Activated CD8-positive, alpha-beta memory T cell treated with anti-CD3 and anti-CD28 coated beads for 36 hours (primary cell): ENCODE measurements at regions not wholly inside any gene's neighbourhood (a gene's known extent, or its start where the extent isn't known, plus 50 kb on each side); places are given as distances from the start of the nearest gene placed in this dataset.
"Not testable (repeated sequence)": the region's sequence is repeated elsewhere in the genome, so short reads cannot be mapped to it uniquely, and the experiment has no call there.

Experiments used
- CTCF ChIA-PET: fragments of 350-600 bp; sonication (Branson Sonifier 250); formaldehyde crosslinking; loops from one replicate; lab custom pipeline; 2021; ENCODE audit warnings: antibody characterized with exemption; lab: Charles Lee
- POLR2A ChIA-PET: fragments of 350-600 bp; sonication (Branson Sonifier 250); formaldehyde crosslinking; loops from one replicate; lab custom pipeline; 2021; ENCODE audit warnings: antibody characterized with exemption; lab: Charles Lee

- POLR2A ChIA-PET: no interaction called here
- CTCF ChIA-PET: interaction anchor here (0.6 kb wide), 1 partner anchor 11 kb away, joined by 3 read pairs; no protein-coding TSS in a partner anchor
Measured at GRCh38 chr18:1575084-1575483, 670.4 kb downstream of the ADCYAP1 start.

- ChIA-PET POLR2A (no interaction called here), CTCF (no interaction called here)
Measured at GRCh38 chr18:1578505-1578904, 673.8 kb downstream of the ADCYAP1 start.

GRCh38 chr18:1581581-1581980 lies 676.9 kb downstream of the ADCYAP1 start:
- POLR2A ChIA-PET: no interaction called here
- CTCF ChIA-PET: no interaction called here

GRCh38 chr18:1585881-1586488 lies 681.3 kb downstream of the ADCYAP1 start:
- ChIA-PET CTCF (interaction anchor here (1.0 kb wide), 1 partner anchor 11 kb away, joined by 3 read pairs; no protein-coding TSS in a partner anchor), POLR2A (no interaction called here)

DNA sequence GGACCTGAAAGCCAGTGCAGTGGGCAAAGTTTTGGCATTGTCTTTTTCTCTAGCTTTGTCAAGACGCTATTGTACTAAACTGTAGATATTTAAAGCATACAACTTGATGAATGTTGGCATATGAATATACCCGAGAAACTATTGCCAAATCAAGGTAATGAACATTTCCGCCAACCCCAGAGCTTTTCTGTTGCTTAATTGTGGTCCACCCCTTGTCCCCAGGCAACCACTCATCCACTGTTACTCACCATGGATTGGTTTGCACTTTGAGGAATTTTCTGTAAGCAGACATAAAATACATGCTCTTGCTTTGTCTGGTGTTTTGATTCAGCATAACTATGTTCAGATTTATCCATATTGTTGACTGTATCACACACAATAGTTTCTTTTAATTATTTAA lies 688.4 kb downstream of the ADCYAP1 start:
- ChIA-PET POLR2A (no interaction called here), CTCF (no interaction called here)

GRCh38 chr18:1595195-1595594 lies 690.5 kb downstream of the ADCYAP1 start:
- CTCF ChIA-PET: no interaction called here

GRCh38 chr18:1599196-1599595 lies 694.5 kb downstream of the ADCYAP1 start:
- ChIA-PET CTCF (no interaction called here), POLR2A (no interaction called here)

More at GRCh38 chr18:1595195-1595594, 690.5 kb downstream of the ADCYAP1 start:
- POLR2A ChIA-PET: no interaction called here

DNA sequence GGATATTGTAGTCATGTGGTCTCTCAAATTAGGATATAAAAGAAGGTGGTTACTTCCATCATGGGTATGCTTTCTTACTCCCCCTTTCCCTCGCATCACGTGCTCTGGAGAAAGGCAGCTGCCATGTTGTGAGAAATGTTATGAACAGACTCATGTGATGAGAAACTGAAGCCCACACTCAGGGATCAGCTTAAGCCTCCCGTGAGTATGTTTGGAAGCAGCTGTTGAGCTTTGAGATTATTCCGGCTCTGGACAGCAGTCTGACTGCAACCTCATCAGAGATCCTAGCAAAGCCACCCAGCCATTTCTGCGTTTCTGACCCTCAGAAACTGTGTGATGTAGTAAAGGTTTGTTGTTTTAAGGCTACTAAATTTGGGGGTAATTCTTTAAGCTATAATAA lies 700.1 kb downstream of the ADCYAP1 start:
- CTCF ChIA-PET: no interaction called here
- POLR2A ChIA-PET: no interaction called here

- ChIA-PET CTCF (no interaction called here), POLR2A (no interaction called here)
Measured at GRCh38 chr18:1618364-1618763, 713.7 kb downstream of the ADCYAP1 start.

DNA sequence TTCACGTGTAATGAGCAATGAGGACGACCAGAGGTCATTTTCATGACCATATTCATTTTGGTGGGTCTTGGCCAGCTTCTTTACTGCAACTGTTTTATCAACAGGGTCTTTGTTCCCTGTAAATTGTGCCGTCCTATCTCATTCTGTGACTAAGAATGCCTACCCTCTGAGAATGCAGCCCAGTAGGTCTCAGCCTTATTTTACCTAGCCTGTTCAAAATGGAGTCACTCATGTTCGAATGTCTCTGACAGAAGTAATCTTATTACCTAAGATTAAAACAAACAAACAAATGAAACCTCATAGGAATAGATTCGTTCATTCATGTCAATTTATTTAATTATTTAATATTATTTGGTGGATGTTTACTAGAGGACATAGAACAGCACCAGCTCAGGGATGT lies 714.8 kb downstream of the ADCYAP1 start:
- ChIA-PET CTCF (no interaction called here), POLR2A (no interaction called here)

GRCh38 chr18:1624612-1625011 lies 719.9 kb downstream of the ADCYAP1 start:
- POLR2A ChIA-PET: no interaction called here
- CTCF ChIA-PET: no interaction called here

- CTCF ChIA-PET: no interaction called here
- POLR2A ChIA-PET: no interaction called here
Measured at GRCh38 chr18:1627494-1627893, 722.8 kb downstream of the ADCYAP1 start.

- ChIA-PET POLR2A (no interaction called here), CTCF (no interaction called here)
Measured at GRCh38 chr18:1648712-1649111, 744.0 kb downstream of the ADCYAP1 start.

GRCh38 chr18:1652018-1652417 lies 747.3 kb downstream of the ADCYAP1 start:
- ChIA-PET CTCF (no interaction called here), POLR2A (no interaction called here)

DNA sequence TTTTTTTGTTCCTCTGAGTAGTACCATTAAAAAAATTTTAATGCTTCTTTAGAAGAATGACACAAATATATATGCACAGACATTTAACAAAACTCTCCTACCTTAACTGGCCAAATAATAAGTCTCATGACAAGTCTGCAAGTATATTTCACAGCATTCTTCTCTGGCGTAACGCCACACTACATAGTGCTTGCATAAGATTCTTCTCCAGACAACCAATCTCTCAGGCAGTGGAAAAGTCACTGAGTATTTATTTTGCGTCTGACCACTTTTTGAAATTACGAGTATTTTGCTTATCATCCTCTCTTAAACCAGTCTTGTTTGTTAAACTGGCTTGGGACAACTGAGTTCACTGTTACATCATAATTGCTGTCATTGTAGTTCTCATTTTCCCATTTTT lies 749.2 kb downstream of the ADCYAP1 start:
- CTCF ChIA-PET: no interaction called here
- POLR2A ChIA-PET: no interaction called here

GRCh38 chr18:1657876-1658275 lies 753.2 kb downstream of the ADCYAP1 start:
- ChIA-PET CTCF (no interaction called here), POLR2A (no interaction called here)

DNA sequence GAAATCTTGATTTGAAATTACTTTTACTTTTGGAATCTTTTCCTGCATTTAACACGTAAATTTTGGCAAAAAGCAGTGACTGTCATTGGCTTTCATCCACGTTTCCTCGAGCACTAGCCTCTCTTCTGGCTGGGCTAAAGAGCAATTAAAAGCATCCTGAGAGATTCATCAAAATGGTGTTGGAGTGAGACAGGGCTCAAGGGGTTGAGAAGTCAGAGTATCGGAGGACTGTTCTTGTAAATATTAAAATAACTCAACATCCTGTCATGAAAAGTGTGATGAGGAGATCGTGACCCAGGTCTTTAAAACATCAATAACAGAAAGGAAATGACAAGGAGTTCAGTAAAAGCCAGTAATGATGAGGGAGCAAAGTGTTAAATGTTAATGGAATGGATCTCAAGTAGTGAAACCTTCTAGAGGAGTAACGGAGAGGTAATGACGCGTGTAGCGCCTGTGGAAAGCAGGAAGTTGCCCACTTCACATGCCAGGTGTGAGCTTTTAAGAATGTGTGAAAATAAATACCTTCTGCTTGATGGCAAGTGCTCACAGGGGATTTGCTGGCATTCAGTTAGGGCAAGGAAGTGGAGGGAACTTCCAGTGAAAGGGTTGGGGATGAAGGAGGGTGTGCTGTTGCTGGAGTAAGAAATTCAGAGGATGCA lies 754.4 kb downstream of the ADCYAP1 start:
- CTCF ChIA-PET: no interaction called here
- POLR2A ChIA-PET: no interaction called here

- ChIA-PET CTCF (interaction anchor here (1.1 kb wide), 1 partner anchor 10 kb away, joined by 3 read pairs; no protein-coding TSS in a partner anchor), POLR2A (no interaction called here)
Measured at GRCh38 chr18:1663879-1664705, 759.4 kb downstream of the ADCYAP1 start.

DNA sequence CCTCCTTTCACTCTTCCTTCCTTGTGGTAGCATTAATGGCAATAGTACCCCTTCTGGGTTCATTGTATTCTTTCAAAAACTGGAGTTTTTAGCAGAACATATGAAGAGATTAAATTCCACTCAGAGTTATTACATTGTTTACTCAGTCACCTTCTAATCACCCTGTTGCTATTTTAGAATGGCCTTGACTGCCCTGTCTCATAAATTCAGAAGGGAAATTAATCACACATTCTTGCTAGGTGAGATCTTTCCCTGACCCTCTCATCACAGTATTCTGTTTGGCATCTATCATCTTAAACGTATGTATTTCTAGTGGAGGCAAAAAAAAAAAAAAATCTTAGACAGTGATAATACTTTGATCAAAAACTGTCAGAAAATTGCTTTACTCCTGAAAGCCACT lies 760.4 kb downstream of the ADCYAP1 start:
- POLR2A ChIA-PET: no interaction called here
- CTCF ChIA-PET: no interaction called here

- CTCF ChIA-PET: no interaction called here
- POLR2A ChIA-PET: no interaction called here
Measured at GRCh38 chr18:1668279-1668678, 763.6 kb downstream of the ADCYAP1 start.

DNA sequence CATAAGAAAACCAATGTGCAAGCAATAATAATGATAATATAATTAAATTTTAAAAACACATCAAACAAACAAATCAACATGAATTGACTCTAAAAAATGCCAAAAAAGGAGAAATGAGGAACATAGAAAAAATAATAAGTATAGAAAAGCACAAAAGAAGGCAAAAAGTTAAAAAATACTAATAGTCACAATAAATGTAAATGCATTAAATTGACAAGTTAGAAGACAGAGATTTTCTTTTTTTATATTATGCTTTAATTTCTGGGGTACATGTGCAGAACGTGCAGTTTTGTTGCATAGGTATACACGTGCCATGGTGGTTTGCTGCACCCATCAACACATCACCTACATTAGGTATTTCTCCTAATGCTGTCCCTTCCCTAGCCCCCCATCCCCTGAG lies 767.0 kb downstream of the ADCYAP1 start:
- POLR2A ChIA-PET, CTCF ChIA-PET: not testable (repeated sequence)
